ENCODE measurements at regions not wholly inside any gene's neighbourhood (a gene's known extent, or its start where the extent isn't known, plus 50 kb on each side); places are given as distances from the start of the nearest gene placed in this dataset.

GRCh38 chr5:145681686-145682085 lies 153.5 kb downstream of the PRELID2 start:
- peaks cover 19% of the 10 kb centered on the region for H3K4me1 ChIP-seq (ENCODE audit: insufficient read depth, low read length)
- no peaks in the 10 kb centered on the region for H3K27me3 ChIP-seq (ENCODE audit: control insufficient read depth in 1 of 2, insufficient read depth in 2 of 2, low read length in 2 of 2)
- H3K4me2 ChIP-seq (ENCODE audit: low read depth, low read length) = peak overlapping the region; percentile 49
- H3K79me2 ChIP-seq (ENCODE audit: insufficient read depth, low read length) = no peaks in the 10 kb centered on the region
- no peak overlapping the region for H3K27ac ChIP-seq (ENCODE audit: extremely low read length, insufficient read depth, low read length)
- no peaks in the 10 kb centered on the region for H3K9me3 ChIP-seq (ENCODE audit: low read length)
- H3K4me3 ChIP-seq (replicated peaks in 1 of 3; ENCODE audit: insufficient read depth in 1 of 3, low read depth in 2 of 3, low read length in 3 of 3) = no peak overlapping the region; a peak in 1 of 6 replicates
- peak; percentile 83 for DNase-seq (ENCODE audit: low spot score)
- H3K36me3 ChIP-seq (replicated peaks in 1 of 2; ENCODE audit: control insufficient read depth in 1 of 2, insufficient read depth in 2 of 2, low read length in 2 of 2) = no peaks in the 10 kb centered on the region
- in situ Hi-C loops (cut with HindIII; ENCODE audit: extremely low pct_ligation_motif_present, low pct_unique_long_range_greater_than_20kb) (loop anchor here (10.0 kb wide), 1 partner anchor 373 kb away; no protein-coding TSS in a partner anchor), intact Hi-C loops (cut with micrococcal nuclease; ENCODE audit: unreplicated experiment) (loop anchor here (1.0 to 5.0 kb wide), 3 partner anchors 144 to 368 kb away; no protein-coding TSS in a partner anchor)
- no peak overlapping the region for H3K9ac ChIP-seq (ENCODE audit: insufficient read depth, low read depth, low read length)
- peak; percentile 89 for FAIRE-seq
- ChIA-PET POLR2A (no interaction called here), CTCF (ENCODE audit: low intra/inter-chr PET ratio, low total read pairs) (interaction anchor here (0.6 to 2.3 kb wide), 3 partner anchors 15 to 368 kb away, joined by 3 to 25 read pairs (median 5); no protein-coding TSS in a partner anchor)
- peak; percentile 99 for ATAC-seq
- H4K20me1 ChIP-seq (ENCODE audit: insufficient read depth, low read length) = no peaks in the 10 kb centered on the region
- H2AFZ ChIP-seq (ENCODE audit: low read length) = no peak overlapping the region
- BruUV-seq (replicated peaks) = no TSS peak
- TF ChIP-seq, protein P1, sequence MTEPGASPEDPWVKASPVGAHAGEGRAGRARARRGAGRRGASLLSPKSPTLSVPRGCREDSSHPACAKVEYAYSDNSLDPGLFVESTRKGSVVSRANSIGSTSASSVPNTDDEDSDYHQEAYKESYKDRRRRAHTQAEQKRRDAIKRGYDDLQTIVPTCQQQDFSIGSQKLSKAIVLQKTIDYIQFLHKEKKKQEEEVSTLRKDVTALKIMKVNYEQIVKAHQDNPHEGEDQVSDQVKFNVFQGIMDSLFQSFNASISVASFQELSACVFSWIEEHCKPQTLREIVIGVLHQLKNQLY (CRISPR knock-in tag; IDR thresholded peaks at IDR 0.05) = peak; percentile 48; the same call in 1 of the 2 replicates
- no peak for TF ChIP-seq DMAP1 (CRISPR knock-in tag; IDR thresholded peaks at IDR 0.05)
- TF ChIP-seq NR2F2 (IDR thresholded peaks at IDR 0.05; ENCODE audit: borderline replicate concordance, low read depth) = no peak
- peak; percentile 86; the same call in 1 of the 2 replicates for TF ChIP-seq FOXK1 (CRISPR knock-in tag; IDR thresholded peaks at IDR 0.05; ENCODE audit: borderline replicate concordance, low read depth)
- TF ChIP-seq, protein P2, sequence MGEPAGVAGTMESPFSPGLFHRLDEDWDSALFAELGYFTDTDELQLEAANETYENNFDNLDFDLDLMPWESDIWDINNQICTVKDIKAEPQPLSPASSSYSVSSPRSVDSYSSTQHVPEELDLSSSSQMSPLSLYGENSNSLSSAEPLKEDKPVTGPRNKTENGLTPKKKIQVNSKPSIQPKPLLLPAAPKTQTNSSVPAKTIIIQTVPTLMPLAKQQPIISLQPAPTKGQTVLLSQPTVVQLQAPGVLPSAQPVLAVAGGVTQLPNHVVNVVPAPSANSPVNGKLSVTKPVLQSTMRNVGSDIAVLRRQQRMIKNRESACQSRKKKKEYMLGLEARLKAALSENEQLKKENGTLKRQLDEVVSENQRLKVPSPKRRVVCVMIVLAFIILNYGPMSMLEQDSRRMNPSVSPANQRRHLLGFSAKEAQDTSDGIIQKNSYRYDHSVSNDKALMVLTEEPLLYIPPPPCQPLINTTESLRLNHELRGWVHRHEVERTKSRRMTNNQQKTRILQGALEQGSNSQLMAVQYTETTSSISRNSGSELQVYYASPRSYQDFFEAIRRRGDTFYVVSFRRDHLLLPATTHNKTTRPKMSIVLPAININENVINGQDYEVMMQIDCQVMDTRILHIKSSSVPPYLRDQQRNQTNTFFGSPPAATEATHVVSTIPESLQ (CRISPR knock-in tag; conservative IDR thresholded peaks at IDR 0.05) = no peak
- TF ChIP-seq, protein P3, sequence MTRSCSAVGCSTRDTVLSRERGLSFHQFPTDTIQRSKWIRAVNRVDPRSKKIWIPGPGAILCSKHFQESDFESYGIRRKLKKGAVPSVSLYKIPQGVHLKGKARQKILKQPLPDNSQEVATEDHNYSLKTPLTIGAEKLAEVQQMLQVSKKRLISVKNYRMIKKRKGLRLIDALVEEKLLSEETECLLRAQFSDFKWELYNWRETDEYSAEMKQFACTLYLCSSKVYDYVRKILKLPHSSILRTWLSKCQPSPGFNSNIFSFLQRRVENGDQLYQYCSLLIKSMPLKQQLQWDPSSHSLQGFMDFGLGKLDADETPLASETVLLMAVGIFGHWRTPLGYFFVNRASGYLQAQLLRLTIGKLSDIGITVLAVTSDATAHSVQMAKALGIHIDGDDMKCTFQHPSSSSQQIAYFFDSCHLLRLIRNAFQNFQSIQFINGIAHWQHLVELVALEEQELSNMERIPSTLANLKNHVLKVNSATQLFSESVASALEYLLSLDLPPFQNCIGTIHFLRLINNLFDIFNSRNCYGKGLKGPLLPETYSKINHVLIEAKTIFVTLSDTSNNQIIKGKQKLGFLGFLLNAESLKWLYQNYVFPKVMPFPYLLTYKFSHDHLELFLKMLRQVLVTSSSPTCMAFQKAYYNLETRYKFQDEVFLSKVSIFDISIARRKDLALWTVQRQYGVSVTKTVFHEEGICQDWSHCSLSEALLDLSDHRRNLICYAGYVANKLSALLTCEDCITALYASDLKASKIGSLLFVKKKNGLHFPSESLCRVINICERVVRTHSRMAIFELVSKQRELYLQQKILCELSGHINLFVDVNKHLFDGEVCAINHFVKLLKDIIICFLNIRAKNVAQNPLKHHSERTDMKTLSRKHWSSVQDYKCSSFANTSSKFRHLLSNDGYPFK (CRISPR knock-in tag; IDR thresholded peaks at IDR 0.05; ENCODE audit: borderline replicate concordance) = no peak
- TF ChIP-seq PITX1 (CRISPR knock-in tag; IDR thresholded peaks at IDR 0.05) = peak; percentile 83; the same call in 1 of the 2 replicates
- peak; percentile 85 for TF ChIP-seq ZNF784 (CRISPR knock-in tag; IDR thresholded peaks at IDR 0.05; ENCODE audit: borderline replicate concordance)

All from HepG2 (cell line).